ENCODE measurements at regions not wholly inside any gene's neighbourhood (a gene's known extent, or its start where the extent isn't known, plus 50 kb on each side); places are given as distances from the start of the nearest gene placed in this dataset.

- Mint-ChIP-seq H3K9me3 (ENCODE audit: low read depth) (peaks cover 4% of the 10 kb centered on the region), H3K4me3 (ENCODE audit: unreplicated experiment) (no peak overlapping the region), H3K27ac (ENCODE audit: unreplicated experiment) (no peak overlapping the region), H3K4me1 (ENCODE audit: low read depth) (peaks cover 4% of the 10 kb centered on the region), H3K36me3 (ENCODE audit: low read depth) (no peaks in the 10 kb centered on the region), H3K27me3 (ENCODE audit: low read depth) (peaks cover 4% of the 10 kb centered on the region)
- DNase-seq (ENCODE audit: low spot score) = peak; percentile 61
- TF ChIP-seq CTCF (IDR thresholded peaks at IDR 0.05) = no peak
Observed at GRCh38 chr1:53383136-53383870, 55.4 kb upstream of the LRP8 start.

DNA sequence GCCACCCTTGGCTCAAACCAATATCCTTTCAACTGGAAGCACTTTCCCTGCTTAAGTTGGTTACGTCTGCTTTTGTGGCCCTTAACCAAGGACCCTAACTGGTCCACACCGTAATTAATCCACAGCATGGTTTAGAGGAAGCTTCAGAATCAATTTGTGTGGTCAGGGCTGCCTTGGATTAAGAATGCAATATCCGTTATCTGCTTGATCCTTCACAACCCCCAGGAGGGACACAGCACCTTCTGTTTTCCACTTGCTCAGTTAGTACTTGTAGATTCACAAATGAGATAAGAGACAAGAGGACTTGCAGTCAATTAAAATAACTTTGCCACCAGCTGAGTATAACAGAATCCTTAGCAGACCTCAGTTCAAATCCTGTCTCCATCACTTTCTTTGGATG, 56.9 kb upstream of the LRP8 start:
- Mint-ChIP-seq H3K27me3 (ENCODE audit: low read depth) (peaks cover 4% of the 10 kb centered on the region), H3K4me1 (ENCODE audit: low read depth) (peaks cover 4% of the 10 kb centered on the region), H3K4me3 (ENCODE audit: unreplicated experiment) (no peak overlapping the region), H3K9me3 (ENCODE audit: low read depth) (peaks cover 4% of the 10 kb centered on the region), H3K36me3 (ENCODE audit: low read depth) (no peaks in the 10 kb centered on the region), H3K27ac (ENCODE audit: unreplicated experiment) (no peak overlapping the region)
- TF ChIP-seq CTCF (IDR thresholded peaks at IDR 0.05) = no peak
- DNase-seq (ENCODE audit: low spot score) = no peak

GRCh38 chr1:53385276-53386225, 57.7 kb upstream of the LRP8 start:
- no peaks in the 10 kb centered on the region for H3K36me3 Mint-ChIP-seq (ENCODE audit: low read depth)

DNA sequence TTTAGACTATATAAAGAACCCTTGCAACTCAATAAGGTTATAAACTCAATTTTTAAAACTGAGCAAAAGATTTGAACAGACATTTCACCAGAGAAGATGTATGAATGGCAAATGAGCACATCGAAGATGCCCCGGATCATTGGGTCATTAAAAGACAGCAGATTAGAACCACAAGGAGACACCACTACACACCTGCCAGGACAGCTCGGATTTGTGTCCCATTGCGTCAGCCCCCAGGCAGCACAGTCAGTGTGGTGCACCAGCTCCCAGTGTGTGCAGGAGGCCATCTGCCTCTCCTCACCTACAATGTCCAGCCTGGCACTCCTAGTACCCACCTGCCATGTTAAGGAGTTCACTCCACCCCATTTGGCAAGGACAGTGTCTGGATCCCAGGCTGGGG, 61.1 kb upstream of the LRP8 start:
- Mint-ChIP-seq H3K36me3 (ENCODE audit: low read depth) (no peaks in the 10 kb centered on the region), H3K9me3 (ENCODE audit: low read depth) (peaks cover 4% of the 10 kb centered on the region), H3K27me3 (ENCODE audit: low read depth) (no peaks in the 10 kb centered on the region), H3K4me3 (ENCODE audit: unreplicated experiment) (no peak overlapping the region), H3K27ac (ENCODE audit: unreplicated experiment) (no peak overlapping the region), H3K4me1 (ENCODE audit: low read depth) (peaks cover 10% of the 10 kb centered on the region)
- peak; percentile 40 for DNase-seq (ENCODE audit: low spot score)
- no peak for TF ChIP-seq CTCF (IDR thresholded peaks at IDR 0.05)

More at GRCh38 chr1:53385276-53386225, 57.7 kb upstream of the LRP8 start:
- peaks cover 11% of the 10 kb centered on the region for H3K4me1 Mint-ChIP-seq (ENCODE audit: low read depth)
- no peaks in the 10 kb centered on the region for H3K27me3 Mint-ChIP-seq (ENCODE audit: low read depth)
- H3K4me3 Mint-ChIP-seq (ENCODE audit: unreplicated experiment) = no peak overlapping the region
- no peak for TF ChIP-seq CTCF (IDR thresholded peaks at IDR 0.05)
- H3K9me3 Mint-ChIP-seq (ENCODE audit: low read depth) = peaks cover 4% of the 10 kb centered on the region
- peak; percentile 42 for DNase-seq (ENCODE audit: low spot score)
- H3K27ac Mint-ChIP-seq (ENCODE audit: unreplicated experiment) = no peak overlapping the region

DNA sequence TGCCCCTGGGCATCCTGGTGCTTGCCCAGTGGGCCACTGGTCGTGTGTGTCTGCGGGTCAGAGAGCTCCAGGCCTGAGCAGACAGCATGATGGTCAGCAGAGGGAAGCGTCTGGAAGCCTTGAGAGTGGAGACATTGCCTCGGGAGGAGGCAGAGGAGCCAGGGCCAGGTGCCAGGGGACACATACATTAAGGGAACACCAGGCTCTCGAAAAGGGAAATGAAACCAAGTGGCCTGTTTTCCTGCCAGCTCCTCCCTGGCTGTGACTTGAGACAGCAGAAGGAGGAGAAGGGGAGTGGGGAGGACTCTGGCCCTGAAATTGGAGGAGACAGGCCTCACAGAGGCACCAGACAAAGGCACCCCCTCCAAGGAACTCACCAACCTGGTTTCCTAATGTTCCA, 62.4 kb upstream of the LRP8 start:
- Mint-ChIP-seq H3K4me3 (ENCODE audit: unreplicated experiment) (no peak overlapping the region), H3K36me3 (ENCODE audit: low read depth) (no peaks in the 10 kb centered on the region), H3K27ac (ENCODE audit: unreplicated experiment) (no peak overlapping the region), H3K4me1 (ENCODE audit: low read depth) (peaks cover 10% of the 10 kb centered on the region), H3K9me3 (ENCODE audit: low read depth) (peaks cover 4% of the 10 kb centered on the region), H3K27me3 (ENCODE audit: low read depth) (no peaks in the 10 kb centered on the region)
- TF ChIP-seq CTCF (IDR thresholded peaks at IDR 0.05) = no peak
- peak; percentile 60 for DNase-seq (ENCODE audit: low spot score)
